ENCODE measurements at regions not wholly inside any gene's neighbourhood (a gene's known extent, or its start where the extent isn't known, plus 50 kb on each side); places are given as distances from the start of the nearest gene placed in this dataset.

DNA sequence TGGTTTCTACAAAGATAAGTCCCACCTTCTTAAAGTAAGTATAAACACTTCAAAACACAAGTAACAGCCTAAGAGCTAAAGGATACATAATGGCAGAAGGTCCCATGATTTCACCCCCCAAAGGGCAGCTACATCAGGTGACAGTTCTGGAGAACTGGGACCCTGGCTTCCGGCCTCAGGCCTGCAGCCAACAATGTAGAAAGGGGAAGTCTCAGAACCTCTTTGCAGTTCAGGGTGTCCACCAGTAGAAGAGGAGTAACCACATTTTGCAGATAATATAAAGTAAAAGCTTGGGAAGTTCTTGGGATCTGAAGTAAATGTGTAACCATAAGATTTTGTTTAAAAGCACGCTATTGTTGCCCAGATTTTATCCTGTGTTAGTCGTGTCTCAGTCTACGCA lies 267.4 kb upstream of the VLDLR start:
- Histone ChIP-seq H3K27me3 (ENCODE audit: control insufficient read depth, insufficient read depth, low read length) (no peaks in the 10 kb centered on the region), H3K4me3 (ENCODE audit: low read depth, low read length) (no peak overlapping the region), H3K36me3 (ENCODE audit: control insufficient read depth, insufficient read depth, low read length) (no peaks in the 10 kb centered on the region)
- no peak for FAIRE-seq
- DNase-seq (ENCODE audit: low read depth), result no peak
- TF ChIP-seq, protein P1, sequence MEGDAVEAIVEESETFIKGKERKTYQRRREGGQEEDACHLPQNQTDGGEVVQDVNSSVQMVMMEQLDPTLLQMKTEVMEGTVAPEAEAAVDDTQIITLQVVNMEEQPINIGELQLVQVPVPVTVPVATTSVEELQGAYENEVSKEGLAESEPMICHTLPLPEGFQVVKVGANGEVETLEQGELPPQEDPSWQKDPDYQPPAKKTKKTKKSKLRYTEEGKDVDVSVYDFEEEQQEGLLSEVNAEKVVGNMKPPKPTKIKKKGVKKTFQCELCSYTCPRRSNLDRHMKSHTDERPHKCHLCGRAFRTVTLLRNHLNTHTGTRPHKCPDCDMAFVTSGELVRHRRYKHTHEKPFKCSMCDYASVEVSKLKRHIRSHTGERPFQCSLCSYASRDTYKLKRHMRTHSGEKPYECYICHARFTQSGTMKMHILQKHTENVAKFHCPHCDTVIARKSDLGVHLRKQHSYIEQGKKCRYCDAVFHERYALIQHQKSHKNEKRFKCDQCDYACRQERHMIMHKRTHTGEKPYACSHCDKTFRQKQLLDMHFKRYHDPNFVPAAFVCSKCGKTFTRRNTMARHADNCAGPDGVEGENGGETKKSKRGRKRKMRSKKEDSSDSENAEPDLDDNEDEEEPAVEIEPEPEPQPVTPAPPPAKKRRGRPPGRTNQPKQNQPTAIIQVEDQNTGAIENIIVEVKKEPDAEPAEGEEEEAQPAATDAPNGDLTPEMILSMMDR (IDR thresholded peaks at IDR 0.05; ENCODE audit: insufficient read depth, low read length, severe bottlenecking), result no peak

DNA sequence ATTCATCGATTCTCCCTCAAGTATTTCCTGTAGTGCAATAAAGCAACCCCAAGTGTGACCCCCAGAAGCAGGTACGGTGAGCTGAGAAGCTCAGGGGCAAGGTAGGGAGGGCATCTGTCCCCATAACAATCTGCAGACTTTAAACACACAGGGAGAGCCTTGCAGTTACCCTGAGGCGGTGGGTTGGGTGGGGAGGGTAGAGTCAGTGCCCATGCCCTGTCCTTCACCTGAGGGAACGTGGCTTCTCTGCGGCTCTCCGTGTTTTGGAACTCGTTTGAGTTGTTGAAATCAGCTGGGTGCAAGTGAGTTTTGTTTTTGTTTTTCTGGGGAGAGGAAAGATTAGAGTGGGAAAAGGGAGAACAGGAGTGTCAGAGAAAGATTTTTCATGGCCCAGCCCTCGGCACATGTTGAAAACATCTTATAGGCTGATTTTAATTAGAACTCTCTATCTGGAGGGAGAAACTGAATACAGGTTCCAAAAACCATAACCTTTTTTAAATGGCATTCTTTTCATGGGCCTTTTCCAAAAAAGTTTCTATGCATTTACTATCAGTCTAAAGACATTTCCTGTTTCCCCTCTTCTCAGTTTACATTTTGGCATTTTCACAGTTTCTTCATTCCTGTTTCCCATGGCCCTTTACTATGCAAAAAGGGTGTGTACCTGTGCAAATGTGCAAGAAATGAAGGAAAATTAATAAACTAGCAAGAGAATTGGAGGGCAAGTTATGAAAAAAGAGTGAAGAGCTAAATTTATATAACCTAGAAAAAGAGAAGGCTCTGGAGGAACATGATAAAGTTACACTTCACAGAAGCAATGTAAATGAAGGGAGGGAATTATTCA lies 266.5 kb upstream of the VLDLR start:
- no peaks in the 10 kb centered on the region for H3K27me3 ChIP-seq (ENCODE audit: control insufficient read depth, insufficient read depth, low read length)
- DNase-seq (ENCODE audit: low read depth) (no peak), FAIRE-seq (no peak)
- TF ChIP-seq, protein P1 (IDR thresholded peaks at IDR 0.05; ENCODE audit: insufficient read depth, low read length, severe bottlenecking), result no peak
- H3K4me3 ChIP-seq (ENCODE audit: low read depth, low read length), result no peak overlapping the region
- H3K36me3 ChIP-seq (ENCODE audit: control insufficient read depth, insufficient read depth, low read length), result no peaks in the 10 kb centered on the region

DNA sequence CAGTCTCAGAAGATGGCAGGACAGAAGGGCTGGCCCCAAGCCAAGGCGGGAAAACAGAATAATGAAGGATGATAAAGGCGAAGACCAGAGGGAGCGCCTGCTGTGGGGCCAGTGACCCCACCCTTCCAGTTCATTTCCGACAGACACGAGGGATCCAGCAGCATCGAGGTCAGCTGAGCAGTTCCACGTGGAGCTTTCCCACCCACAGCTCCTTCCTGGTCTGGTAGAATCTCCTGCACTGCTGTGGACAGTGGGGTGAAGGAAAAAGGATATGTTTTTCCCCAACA lies 265.9 kb upstream of the VLDLR start:
- TF ChIP-seq, protein P1 (IDR thresholded peaks at IDR 0.05; ENCODE audit: insufficient read depth, low read length, severe bottlenecking), result no peak
- H3K36me3 ChIP-seq (ENCODE audit: control insufficient read depth, insufficient read depth, low read length), result no peaks in the 10 kb centered on the region
- DNase-seq (ENCODE audit: low read depth) (no peak), FAIRE-seq (peak; percentile 7)
- no peaks in the 10 kb centered on the region for H3K27me3 ChIP-seq (ENCODE audit: control insufficient read depth, insufficient read depth, low read length)
- H3K4me3 ChIP-seq (ENCODE audit: low read depth, low read length), result no peak overlapping the region

DNA sequence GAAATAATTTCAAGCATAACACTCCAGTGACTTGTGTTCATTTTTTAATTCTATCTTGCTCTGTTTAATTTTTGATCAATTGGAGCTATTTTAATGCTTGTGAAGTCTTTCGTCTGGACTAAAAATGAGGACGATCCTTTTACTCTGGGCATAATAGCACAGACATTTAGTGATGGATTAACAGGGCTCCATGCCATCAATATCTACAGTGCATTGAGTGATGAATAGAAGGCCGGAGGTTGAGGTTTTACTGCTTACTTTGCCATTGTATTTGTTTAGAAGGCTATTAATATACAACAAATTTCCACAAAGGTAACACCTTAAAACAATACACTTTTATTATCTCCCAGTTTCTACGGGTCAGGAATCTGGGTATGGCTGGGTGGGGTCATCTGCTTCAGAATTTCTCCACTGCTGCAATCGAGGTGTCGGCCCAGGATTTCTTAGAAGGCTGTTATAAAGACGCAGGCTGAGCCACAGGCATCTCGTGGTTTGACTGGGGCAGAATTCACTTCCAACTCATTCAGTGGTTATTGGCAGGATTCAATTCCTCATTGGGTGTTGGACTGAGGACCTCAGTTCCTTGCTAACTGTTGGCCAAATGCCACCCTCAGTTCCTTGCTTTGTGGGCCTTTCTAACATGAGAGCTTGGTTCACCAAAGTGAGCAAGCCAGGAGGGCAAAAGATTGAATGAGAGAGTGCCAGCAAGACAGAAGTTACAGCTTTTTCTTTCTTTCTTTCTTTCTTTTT lies 265.4 kb upstream of the VLDLR start:
- FAIRE-seq, result no peak
- H3K27me3 ChIP-seq (ENCODE audit: control insufficient read depth, insufficient read depth, low read length), result no peaks in the 10 kb centered on the region
- H3K36me3 ChIP-seq (ENCODE audit: control insufficient read depth, insufficient read depth, low read length), result no peaks in the 10 kb centered on the region
- TF ChIP-seq, protein P1 (IDR thresholded peaks at IDR 0.05; ENCODE audit: insufficient read depth, low read length, severe bottlenecking), result no peak
- H3K4me3 ChIP-seq (ENCODE audit: low read depth, low read length), result no peak overlapping the region
- no peak for DNase-seq (ENCODE audit: low read depth)

DNA sequence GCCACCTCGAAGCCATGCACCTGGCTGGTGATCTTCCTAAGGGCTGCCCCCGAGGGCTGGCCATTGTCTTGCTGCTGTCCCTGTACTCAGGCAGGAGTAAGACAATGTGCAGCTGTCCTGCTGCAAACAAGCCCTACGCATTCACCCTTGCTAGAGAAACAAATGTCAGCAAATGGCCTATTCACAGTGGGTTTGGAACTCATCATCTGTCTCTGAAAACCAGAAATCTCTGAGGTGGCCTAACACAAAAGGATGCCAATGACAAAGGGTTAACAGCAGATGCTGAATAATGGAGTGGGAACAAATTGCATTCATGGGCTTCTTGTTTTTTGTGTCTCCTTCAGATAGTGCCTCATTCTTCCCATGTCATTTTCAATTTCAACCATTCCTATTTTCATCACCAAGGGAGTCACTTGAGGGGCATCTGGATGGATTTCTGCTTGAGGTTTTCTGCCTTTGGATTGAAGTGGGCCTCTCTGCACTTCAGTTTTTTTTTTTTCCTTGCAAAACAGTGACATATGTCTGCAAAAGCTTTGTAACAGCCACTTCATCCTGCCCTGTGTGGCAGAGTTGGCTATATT lies 261.6 kb upstream of the VLDLR start:
- H3K4me3 ChIP-seq (ENCODE audit: low read depth, low read length), result no peak overlapping the region

More for the DNA sequence above, 261.6 kb upstream of the VLDLR start:
- TF ChIP-seq, protein P1 (IDR thresholded peaks at IDR 0.05; ENCODE audit: insufficient read depth, low read length, severe bottlenecking), result no peak
- Histone ChIP-seq H3K36me3 (ENCODE audit: control insufficient read depth, insufficient read depth, low read length) (no peaks in the 10 kb centered on the region), H3K27me3 (ENCODE audit: control insufficient read depth, insufficient read depth, low read length) (no peaks in the 10 kb centered on the region)
- peak; percentile 47 for FAIRE-seq
- DNase-seq (ENCODE audit: low read depth), result no peak
